GM18519 (cell line): ENCODE measurements at regions not wholly inside any gene's neighbourhood (a gene's known extent, or its start where the extent isn't known, plus 50 kb on each side); places are given as distances from the start of the nearest gene placed in this dataset.

Source experiments
- ATAC-seq: cut with Tn5 transposase; IDR thresholded peaks from one replicate; pipeline ENCODE4 v1.9.1; 2021; ENCODE audit warnings: mild to moderate bottlenecking, moderate library complexity; ENCODE audit not compliant: unreplicated experiment, low FRiP score

DNA sequence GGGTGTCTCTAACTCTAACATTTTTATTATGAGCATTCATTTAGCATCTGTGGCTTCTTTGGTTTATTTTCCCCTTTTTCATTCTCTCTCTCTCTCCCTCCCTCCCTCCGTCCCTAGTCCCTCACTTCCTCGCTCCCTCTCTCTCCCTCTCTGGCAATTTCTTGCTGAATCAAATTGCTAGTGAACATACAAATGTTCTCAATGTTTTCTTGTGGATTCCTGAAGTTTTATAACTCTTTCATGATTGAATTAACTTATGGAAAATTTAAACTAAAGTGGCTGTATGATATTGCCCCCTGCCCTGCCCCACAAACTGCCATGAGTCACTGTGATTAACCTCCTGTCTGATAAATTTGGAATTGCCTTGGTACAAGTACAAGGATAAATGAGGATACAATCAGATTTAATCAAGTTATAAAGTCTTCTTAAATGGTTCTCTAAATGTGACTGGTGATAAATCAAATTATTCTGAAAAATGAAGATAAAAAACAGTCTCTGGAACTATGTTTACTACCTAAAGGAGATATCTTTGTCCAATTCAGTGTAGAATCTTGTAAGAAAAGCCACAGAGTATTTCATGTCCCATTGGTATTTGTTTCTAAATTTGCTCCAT lies 143.0 kb upstream of the PDGFD start:
- no peak for ATAC-seq

- no peak for ATAC-seq
Measured at GRCh38 chr11:104301776-104302175, 137.8 kb upstream of the PDGFD start.

GRCh38 chr11:104291646-104292045 lies 127.7 kb upstream of the PDGFD start:
- no peak for ATAC-seq

GRCh38 chr11:104286129-104286528 lies 122.2 kb upstream of the PDGFD start:
- ATAC-seq: no peak

GRCh38 chr11:104279587-104279986 lies 115.6 kb upstream of the PDGFD start:
- ATAC-seq: no peak

- ATAC-seq: no peak
Measured at GRCh38 chr11:104275992-104276391, 112.0 kb upstream of the PDGFD start.

DNA sequence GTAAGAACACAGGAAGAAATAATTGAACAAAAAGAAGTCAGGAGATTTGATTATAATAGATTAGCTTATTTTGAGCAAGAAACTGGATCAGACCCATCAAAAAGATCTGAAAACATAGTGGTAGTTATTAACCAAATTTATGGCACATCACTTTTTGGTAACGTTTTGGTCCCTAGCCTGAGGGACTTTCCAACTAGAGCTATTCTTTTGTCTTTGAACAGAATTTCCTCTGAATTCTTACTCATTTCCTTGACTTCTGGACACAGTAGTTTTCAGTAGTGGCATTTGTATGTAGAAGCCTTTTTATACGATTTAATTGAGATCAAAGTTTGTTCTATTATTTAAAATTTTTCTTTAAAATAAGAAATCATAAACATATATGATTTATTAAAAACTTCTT lies 96.5 kb upstream of the PDGFD start:
- no peak for ATAC-seq

GRCh38 chr11:104259121-104259610 lies 95.2 kb upstream of the PDGFD start:
- ATAC-seq: no peak

- no peak for ATAC-seq
Measured at GRCh38 chr11:104256525-104256924, 92.6 kb upstream of the PDGFD start.

DNA sequence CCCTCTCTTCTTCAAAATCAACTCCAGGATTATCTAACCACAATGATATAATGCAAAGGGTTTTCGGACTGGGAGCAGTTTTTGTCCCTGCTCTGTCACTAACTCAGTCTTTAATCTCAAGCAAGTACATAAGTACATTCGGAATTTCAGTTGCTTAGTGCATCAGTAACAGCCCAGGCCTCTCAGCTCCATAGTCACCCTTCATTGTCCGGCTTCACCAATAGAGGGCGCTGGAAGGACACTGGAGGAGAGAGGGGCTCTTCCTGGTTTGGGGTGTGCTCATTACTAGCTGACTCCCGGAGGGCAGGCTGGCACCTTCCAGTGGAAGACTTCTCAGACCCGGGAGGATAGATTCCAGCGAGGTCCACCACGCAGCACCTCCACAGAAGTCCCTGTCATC lies 90.4 kb upstream of the PDGFD start:
- peak; percentile 85 for ATAC-seq

- no peak for ATAC-seq
Measured at GRCh38 chr11:104246590-104246989, 82.6 kb upstream of the PDGFD start.

- ATAC-seq: no peak
Measured at GRCh38 chr11:104238916-104239315, 75.0 kb upstream of the PDGFD start.

DNA sequence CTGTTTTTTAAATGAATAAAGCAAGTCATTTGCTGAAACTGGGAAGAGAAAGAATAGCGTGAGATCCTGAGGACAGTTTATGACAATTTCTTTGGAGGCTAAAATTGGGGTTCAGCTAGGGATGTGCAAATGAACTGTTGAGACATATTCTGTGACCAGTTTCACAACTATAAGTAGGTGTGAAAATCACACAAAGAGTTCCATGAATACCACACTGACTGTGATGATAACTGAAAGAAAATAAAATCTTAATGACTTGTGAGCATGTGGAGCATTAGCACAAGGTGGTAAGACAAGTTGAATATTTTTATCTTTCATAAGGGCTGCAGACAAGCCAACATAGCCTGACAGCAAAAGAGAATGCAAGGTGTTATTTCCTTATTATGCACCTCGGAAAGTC lies 61.1 kb upstream of the PDGFD start:
- no peak for ATAC-seq

GRCh38 chr11:104222464-104222863 lies 58.5 kb upstream of the PDGFD start:
- ATAC-seq: no peak

GRCh38 chr11:104221455-104221854 lies 57.5 kb upstream of the PDGFD start:
- no peak for ATAC-seq

GRCh38 chr11:104219096-104219495 lies 55.1 kb upstream of the PDGFD start:
- ATAC-seq: no peak

- ATAC-seq: no peak
Measured at GRCh38 chr11:104214517-104214916, 50.6 kb upstream of the PDGFD start.
